Skeletal muscle satellite cell (primary cell): ENCODE measurements at regions not wholly inside any gene's neighbourhood (a gene's known extent, or its start where the extent isn't known, plus 50 kb on each side); places are given as distances from the start of the nearest gene placed in this dataset.
"Not testable (repeated sequence)": the region's sequence is repeated elsewhere in the genome, so short reads cannot be mapped to it uniquely, and the experiment has no call there.

ENCODE experiments used
- H3K27me3 ChIP-seq: 2 replicates; pipeline ENCODE4 v1.7.0; 2013; ENCODE audit warnings: low read length; ENCODE audit not compliant: control insufficient read depth, insufficient read depth
- H3K36me3 ChIP-seq: 2 replicates; pipeline ENCODE4 v1.7.0; 2013; ENCODE audit warnings: mild to moderate bottlenecking, control low read depth, low read length; ENCODE audit not compliant: insufficient read depth
- H3K4me1 ChIP-seq: 2 replicates; pipeline ENCODE4 v1.7.0; 2013; ENCODE audit warnings: low read length; ENCODE audit not compliant: control insufficient read depth, insufficient read depth
- H3K4me2 ChIP-seq: 2 replicates; pipeline ENCODE4 v1.7.0; 2013; ENCODE audit warnings: mild to moderate bottlenecking, low read length
- H3K4me3 ChIP-seq: 2 replicates; pipeline ENCODE4 v1.7.0; 2013; ENCODE audit warnings: low read length
- H3K9ac ChIP-seq: 2 replicates; pipeline ENCODE4 v1.7.0; 2013; ENCODE audit warnings: mild to moderate bottlenecking, low read depth, low read length, moderate library complexity
- H3K9me3 ChIP-seq: replicated peaks from 2 replicates; pipeline ENCODE4 v1.7.0; 2013; ENCODE audit warnings: mild to moderate bottlenecking, control low read depth, low read length

- Histone ChIP-seq H3K4me1 (no peaks in the 10 kb centered on the region), H3K4me3 (no peak overlapping the region), H3K27me3 (no peaks in the 10 kb centered on the region), H3K9ac (no peak overlapping the region), H3K36me3 (no peaks in the 10 kb centered on the region), H3K4me2 (no peak overlapping the region), H3K9me3 (no peaks in the 10 kb centered on the region)
Measured at GRCh38 chr2:53217250-53217649, 550.4 kb upstream of the CHAC2 start.

- no peaks in the 10 kb centered on the region for H3K27me3 ChIP-seq
- no peak overlapping the region for H3K4me3 ChIP-seq
- H3K9me3 ChIP-seq = no peaks in the 10 kb centered on the region
- H3K4me2 ChIP-seq = no peak overlapping the region
- no peaks in the 10 kb centered on the region for H3K36me3 ChIP-seq
- no peak overlapping the region for H3K9ac ChIP-seq
- H3K4me1 ChIP-seq = no peaks in the 10 kb centered on the region
Measured at GRCh38 chr2:53216805-53217204, 550.8 kb upstream of the CHAC2 start.

GRCh38 chr2:53212576-53212975 is 555.0 kb upstream of the CHAC2 start:
- H3K36me3 ChIP-seq = no peaks in the 10 kb centered on the region
- H3K4me1 ChIP-seq = no peaks in the 10 kb centered on the region
- H3K4me3 ChIP-seq = no peak overlapping the region
- H3K4me2 ChIP-seq = no peak overlapping the region
- no peaks in the 10 kb centered on the region for H3K9me3 ChIP-seq
- H3K9ac ChIP-seq = no peak overlapping the region
- no peaks in the 10 kb centered on the region for H3K27me3 ChIP-seq

GRCh38 chr2:53211201-53211774 is 556.3 kb upstream of the CHAC2 start:
- H3K27me3 ChIP-seq = no peaks in the 10 kb centered on the region
- H3K36me3 ChIP-seq = no peaks in the 10 kb centered on the region
- no peaks in the 10 kb centered on the region for H3K4me1 ChIP-seq
- H3K4me3 ChIP-seq = no peak overlapping the region
- H3K9me3 ChIP-seq = no peaks in the 10 kb centered on the region
- no peak overlapping the region for H3K9ac ChIP-seq
- H3K4me2 ChIP-seq = no peak overlapping the region

GRCh38 chr2:53210538-53210937 is 557.1 kb upstream of the CHAC2 start:
- no peaks in the 10 kb centered on the region for H3K36me3 ChIP-seq
- no peaks in the 10 kb centered on the region for H3K9me3 ChIP-seq
- no peaks in the 10 kb centered on the region for H3K27me3 ChIP-seq

GRCh38 chr2:53209679-53210458 is 557.7 kb upstream of the CHAC2 start:
- no peaks in the 10 kb centered on the region for H3K4me1 ChIP-seq
- H3K9me3 ChIP-seq = no peaks in the 10 kb centered on the region
- no peak overlapping the region for H3K4me3 ChIP-seq
- H3K36me3 ChIP-seq = no peaks in the 10 kb centered on the region
- no peak overlapping the region for H3K4me2 ChIP-seq
- no peak overlapping the region for H3K9ac ChIP-seq
- H3K27me3 ChIP-seq = no peaks in the 10 kb centered on the region

More at GRCh38 chr2:53210538-53210937, 557.1 kb upstream of the CHAC2 start:
- Histone ChIP-seq H3K4me1 (no peaks in the 10 kb centered on the region), H3K4me2 (no peak overlapping the region), H3K4me3 (no peak overlapping the region), H3K9ac (no peak overlapping the region)

- H3K4me1 ChIP-seq = no peaks in the 10 kb centered on the region
- H3K9ac ChIP-seq = no peak overlapping the region
- H3K9me3 ChIP-seq = no peaks in the 10 kb centered on the region
- H3K4me3 ChIP-seq = no peak overlapping the region
- no peaks in the 10 kb centered on the region for H3K36me3 ChIP-seq
- H3K27me3 ChIP-seq = no peaks in the 10 kb centered on the region
- no peak overlapping the region for H3K4me2 ChIP-seq
Measured at GRCh38 chr2:53208815-53209214, 558.8 kb upstream of the CHAC2 start.

- H3K27me3 ChIP-seq, H3K4me1 ChIP-seq, H3K4me3 ChIP-seq, H3K9me3 ChIP-seq, H3K9ac ChIP-seq, H3K36me3 ChIP-seq, H3K4me2 ChIP-seq: not testable (repeated sequence)
Measured at GRCh38 chr2:53206226-53206625, 561.4 kb upstream of the CHAC2 start.

- Histone ChIP-seq H3K9ac (no peak overlapping the region), H3K4me1 (no peaks in the 10 kb centered on the region), H3K9me3 (no peaks in the 10 kb centered on the region), H3K27me3 (no peaks in the 10 kb centered on the region), H3K4me2 (no peak overlapping the region), H3K36me3 (no peaks in the 10 kb centered on the region), H3K4me3 (no peak overlapping the region)
Measured at GRCh38 chr2:53202063-53202462, 565.5 kb upstream of the CHAC2 start.

- Histone ChIP-seq H3K4me2 (no peak overlapping the region), H3K9me3 (no peaks in the 10 kb centered on the region), H3K4me3 (no peak overlapping the region), H3K36me3 (no peaks in the 10 kb centered on the region), H3K4me1 (no peaks in the 10 kb centered on the region), H3K9ac (no peak overlapping the region), H3K27me3 (no peaks in the 10 kb centered on the region)
Measured at GRCh38 chr2:53200072-53200471, 567.5 kb upstream of the CHAC2 start.

GRCh38 chr2:53188851-53189510 is 578.6 kb upstream of the CHAC2 start:
- no peaks in the 10 kb centered on the region for H3K4me1 ChIP-seq
- no peaks in the 10 kb centered on the region for H3K27me3 ChIP-seq
- H3K36me3 ChIP-seq = no peaks in the 10 kb centered on the region
- H3K9ac ChIP-seq = no peak overlapping the region
- H3K4me2 ChIP-seq = no peak overlapping the region
- H3K4me3 ChIP-seq = no peak overlapping the region
- peaks cover 4% of the 10 kb centered on the region for H3K9me3 ChIP-seq
